ENCODE measurements at regions not wholly inside any gene's neighbourhood (a gene's known extent, or its start where the extent isn't known, plus 50 kb on each side); places are given as distances from the start of the nearest gene placed in this dataset.

DNA sequence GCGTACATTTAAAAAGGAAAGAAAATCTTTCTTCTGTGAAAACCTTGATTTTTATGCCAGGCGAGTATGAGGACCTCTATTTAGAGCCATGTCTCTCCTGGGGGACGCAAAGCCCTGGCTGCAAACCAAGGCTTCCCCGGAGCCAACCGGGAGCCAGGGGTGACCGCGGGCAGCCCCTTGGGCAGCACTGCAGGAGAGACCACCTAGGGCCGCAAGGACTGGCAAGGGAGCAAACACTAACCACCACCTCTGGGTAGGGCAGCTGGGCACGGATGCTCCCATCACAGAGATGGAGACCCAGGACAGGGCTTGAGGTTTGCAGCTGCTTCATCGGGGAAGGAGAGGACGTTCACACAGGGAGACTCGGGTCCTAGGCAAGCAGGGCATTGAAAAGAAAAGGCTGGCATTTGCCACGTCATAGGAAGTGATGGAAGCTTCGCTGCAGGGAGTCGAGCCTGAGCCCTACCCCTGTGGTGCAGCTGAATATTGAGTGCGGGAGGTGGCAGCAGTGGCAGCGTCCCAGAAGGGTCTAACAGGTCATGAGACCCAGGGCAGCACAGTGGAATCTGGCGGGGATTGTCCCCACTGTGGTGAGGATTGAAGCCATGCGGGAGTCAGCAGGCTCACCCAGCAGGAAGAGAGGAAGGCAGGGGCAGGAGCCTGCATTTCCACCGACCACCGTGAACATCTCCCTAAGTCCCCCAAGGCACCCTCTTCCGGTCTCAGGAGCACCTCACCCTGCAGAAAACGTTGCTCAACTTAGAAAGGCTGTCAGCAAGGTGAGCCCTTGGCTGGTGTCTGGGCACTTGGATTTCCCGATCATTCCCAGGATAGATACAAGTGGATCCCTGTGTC lies 156.2 kb upstream of the CST7 start:
- TF ChIP-seq CTCF (IDR thresholded peaks at IDR 0.05; ENCODE audit: insufficient read depth, low read depth, low read length): no peak
- no peak for DNase-seq (ENCODE audit: low read depth)
- Histone ChIP-seq H3K4me3 (ENCODE audit: low read depth, low read length) (no peak overlapping the region), H3K27me3 (ENCODE audit: control insufficient read depth, insufficient read depth, low read length) (no peaks in the 10 kb centered on the region; the same call in 1 of the 2 replicates), H3K36me3 (ENCODE audit: control insufficient read depth, insufficient read depth, low read length) (no peaks in the 10 kb centered on the region)
- POLR2A ChIA-PET: no interaction called here
- CTCF ChIA-PET: interaction anchor here (0.6 to 1.2 kb wide), 4 partner anchors 12 to 505 kb away, joined by 3 read pairs; no protein-coding TSS in a partner anchor

DNA sequence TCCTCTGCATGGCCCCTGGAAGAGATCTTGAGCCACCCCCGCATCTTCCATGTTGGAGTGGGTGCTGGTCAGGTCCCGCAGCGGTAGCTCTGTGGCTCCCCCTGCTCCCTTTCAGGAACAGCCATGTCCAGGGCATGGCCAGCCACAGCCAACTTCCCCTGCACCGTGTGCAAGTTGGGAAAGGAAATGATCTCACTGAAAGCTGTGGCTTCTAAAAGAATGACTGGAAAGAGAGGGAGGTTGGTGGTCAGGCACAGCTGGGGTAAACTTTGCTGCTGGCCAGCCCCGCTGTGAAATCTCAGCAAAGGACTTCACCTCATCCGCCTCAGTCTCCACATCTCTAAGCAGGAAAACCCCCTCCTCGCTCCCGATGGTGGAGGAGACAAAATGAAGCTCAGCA lies 153.6 kb upstream of the CST7 start:
- no peak for DNase-seq (ENCODE audit: low read depth)
- POLR2A ChIA-PET: no interaction called here
- no peaks in the 10 kb centered on the region for H3K36me3 ChIP-seq (ENCODE audit: control insufficient read depth, insufficient read depth, low read length)
- TF ChIP-seq CTCF (IDR thresholded peaks at IDR 0.05; ENCODE audit: insufficient read depth, low read depth, low read length): no peak
- no peak overlapping the region for H3K4me3 ChIP-seq (ENCODE audit: low read depth, low read length)
- CTCF ChIA-PET: no interaction called here
- no peaks in the 10 kb centered on the region; the same call in 1 of the 2 replicates for H3K27me3 ChIP-seq (ENCODE audit: control insufficient read depth, insufficient read depth, low read length)

GRCh38 chr20:24796236-24796635 lies 152.8 kb upstream of the CST7 start:
- Histone ChIP-seq H3K36me3 (ENCODE audit: control insufficient read depth, insufficient read depth, low read length) (no peaks in the 10 kb centered on the region), H3K27me3 (ENCODE audit: control insufficient read depth, insufficient read depth, low read length) (no peaks in the 10 kb centered on the region; the same call in 1 of the 2 replicates), H3K4me3 (ENCODE audit: low read depth, low read length) (no peak overlapping the region)
- ChIA-PET POLR2A (no interaction called here), CTCF (no interaction called here)
- TF ChIP-seq CTCF (IDR thresholded peaks at IDR 0.05; ENCODE audit: insufficient read depth, low read depth, low read length): no peak
- no peak for DNase-seq (ENCODE audit: low read depth)

DNA sequence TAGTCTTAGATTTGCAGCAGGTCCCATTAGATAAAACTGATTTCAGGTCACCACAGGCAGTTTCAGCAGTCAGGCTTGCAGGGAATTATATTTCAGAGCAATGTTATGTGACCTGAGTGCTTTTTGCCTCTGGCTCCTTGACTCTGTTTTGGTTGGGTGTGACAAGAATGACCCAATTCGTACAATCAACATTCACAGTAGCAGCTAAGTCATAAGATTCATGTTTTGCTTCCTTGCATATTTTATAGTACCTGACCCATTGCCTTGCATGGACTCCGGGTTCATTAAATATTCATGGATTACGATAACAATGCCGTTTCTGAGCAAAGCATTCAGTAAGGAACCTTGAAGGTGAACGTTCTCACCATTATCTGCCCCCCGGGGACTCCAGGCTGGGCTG lies 152.0 kb upstream of the CST7 start:
- Histone ChIP-seq H3K4me3 (ENCODE audit: low read depth, low read length) (no peak overlapping the region), H3K27me3 (ENCODE audit: control insufficient read depth, insufficient read depth, low read length) (no peaks in the 10 kb centered on the region; the same call in 1 of the 2 replicates), H3K36me3 (ENCODE audit: control insufficient read depth, insufficient read depth, low read length) (no peaks in the 10 kb centered on the region)
- ChIA-PET CTCF (interaction anchor here (0.6 to 1.4 kb wide), 2 partner anchors 9 to 119 kb away, joined by 3 read pairs; no protein-coding TSS in a partner anchor), POLR2A (no interaction called here)
- no peak for DNase-seq (ENCODE audit: low read depth)
- no peak for TF ChIP-seq CTCF (IDR thresholded peaks at IDR 0.05; ENCODE audit: insufficient read depth, low read depth, low read length)

DNA sequence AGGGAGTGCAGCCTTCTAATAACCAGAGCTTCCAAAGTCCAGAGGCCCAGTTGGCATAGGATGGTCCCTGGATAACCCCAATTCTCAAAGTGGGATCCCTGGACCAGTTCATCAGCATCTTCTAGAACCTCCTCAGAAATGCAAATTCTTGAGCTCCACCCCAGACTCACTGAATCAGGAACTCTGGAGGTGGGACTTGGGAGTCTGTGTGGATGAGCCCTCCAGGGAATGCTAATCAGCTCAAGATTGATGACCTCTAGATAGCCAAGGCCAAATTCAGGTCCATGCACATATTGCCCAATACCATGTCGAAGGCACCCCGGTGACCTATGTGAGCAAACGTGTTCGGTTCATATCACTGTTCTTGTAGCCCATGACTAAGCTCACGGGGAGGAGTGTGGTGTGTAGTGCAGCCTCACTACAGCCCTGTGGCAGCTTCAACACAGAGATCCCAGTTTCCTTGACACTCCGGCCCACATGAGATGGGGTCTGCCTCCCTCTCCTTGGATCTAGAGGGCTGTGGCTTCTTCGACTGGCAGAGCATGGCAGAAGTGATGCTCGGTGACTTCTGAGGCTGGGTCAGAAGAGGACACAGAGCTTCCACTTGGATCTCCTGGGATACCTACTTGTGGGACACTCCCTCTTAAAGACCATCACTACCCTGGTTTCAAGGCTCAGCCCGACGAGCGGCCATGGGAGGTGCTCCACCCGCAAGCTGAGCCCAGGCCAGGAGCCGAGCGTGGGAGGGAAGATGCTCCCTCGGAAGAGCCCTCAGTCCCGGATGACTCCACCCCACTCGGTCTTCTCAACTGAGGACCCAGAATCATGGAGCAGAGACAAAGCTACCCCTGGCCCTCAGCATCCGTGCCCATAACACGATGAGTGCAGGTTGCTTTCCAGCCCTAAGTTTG lies 151.1 kb upstream of the CST7 start:
- no peak for TF ChIP-seq CTCF (IDR thresholded peaks at IDR 0.05; ENCODE audit: insufficient read depth, low read depth, low read length)
- H3K4me3 ChIP-seq (ENCODE audit: low read depth, low read length): no peak overlapping the region
- no peaks in the 10 kb centered on the region for H3K36me3 ChIP-seq (ENCODE audit: control insufficient read depth, insufficient read depth, low read length)
- DNase-seq (ENCODE audit: low read depth): no peak
- H3K27me3 ChIP-seq (ENCODE audit: control insufficient read depth, insufficient read depth, low read length): no peaks in the 10 kb centered on the region
- POLR2A ChIA-PET: no interaction called here
- CTCF ChIA-PET: interaction anchor here (0.6 to 1.4 kb wide), 3 partner anchors 8 to 120 kb away, joined by 3 read pairs; no protein-coding TSS in a partner anchor
